SK-N-SH treated with all-trans-retinoic acid at 6 μM for 48 hours (cell line): ENCODE measurements at regions not wholly inside any gene's neighbourhood (a gene's known extent, or its start where the extent isn't known, plus 50 kb on each side); places are given as distances from the start of the nearest gene placed in this dataset.

ENCODE experiments used
- ATAC-seq: fragments of 200-7000 bp; cut with Tn5 transposase; 3 replicates; pipeline ENCODE4 v1.9.1; 2020; ENCODE audit warnings: mild to moderate bottlenecking, moderate library complexity
- ARNTL ChIP-seq: fragments of 450-650 bp; formaldehyde crosslinking; IDR thresholded peaks from 2 replicates; pipeline ENCODE4 v1.5.0; 2020; ENCODE audit warnings: low read depth, mild to moderate bottlenecking, moderate library complexity, borderline replicate concordance
- BACH2 ChIP-seq: fragments of 250-450 bp; sonication (Bioruptor Pico); IDR thresholded peaks from 2 replicates; pipeline ENCODE4 v1.9.0; 2021; ENCODE audit warnings: mild to moderate bottlenecking, borderline replicate concordance
- CSDC2 ChIP-seq: fragments of 250-450 bp; sonication (Bioruptor Pico); IDR thresholded peaks from 2 replicates; pipeline ENCODE4 v1.5.0; 2020; ENCODE audit warnings: mild to moderate bottlenecking, moderate library complexity
- ESRRG ChIP-seq: fragments of 250-450 bp; sonication (Bioruptor Pico); IDR thresholded peaks from 2 replicates; pipeline ENCODE4 v1.6.1; 2021; ENCODE audit warnings: mild to moderate bottlenecking
- GLIS3 ChIP-seq: fragments of 250-450 bp; sonication (Bioruptor Pico); IDR thresholded peaks from 2 replicates; pipeline ENCODE4 v1.5.0; 2020; ENCODE audit warnings: mild to moderate bottlenecking, moderate library complexity
- ISL1 ChIP-seq: fragments of 250-450 bp; sonication (Bioruptor Pico); IDR thresholded peaks from 2 replicates; pipeline ENCODE4 v2.1.2; 2022; ENCODE audit warnings: mild to moderate bottlenecking, moderate library complexity
- OSR1 ChIP-seq: fragments of 250-450 bp; sonication (Bioruptor Pico); IDR thresholded peaks from 2 replicates; pipeline ENCODE4 v1.8.0; 2022; ENCODE audit warnings: moderate library complexity, mild to moderate bottlenecking, inconsistent platforms
- POU6F1 ChIP-seq: fragments of 250-450 bp; sonication (Bioruptor Pico); IDR thresholded peaks from 2 replicates; pipeline ENCODE4 v1.8.0; 2021; ENCODE audit warnings: low read depth, mild to moderate bottlenecking, moderate library complexity, borderline replicate concordance
- PPARA ChIP-seq: fragments of 250-450 bp; sonication (Bioruptor Pico); IDR thresholded peaks from 2 replicates; pipeline ENCODE4 v1.5.0; 2020; ENCODE audit warnings: mild to moderate bottlenecking, borderline replicate concordance
- RARB ChIP-seq: fragments of 250-450 bp; sonication (Bioruptor Pico); IDR thresholded peaks from 2 replicates; pipeline ENCODE4 v1.8.0; 2021; ENCODE audit warnings: mild to moderate bottlenecking, moderate library complexity
- SNAI2 ChIP-seq: fragments of 250-450 bp; sonication (Bioruptor Pico); IDR thresholded peaks from 2 replicates; pipeline ENCODE4 v1.5.0; 2020; ENCODE audit warnings: mild to moderate bottlenecking, moderate library complexity
- TCF4 ChIP-seq: fragments of 250-450 bp; sonication (Bioruptor Pico); IDR thresholded peaks from 2 replicates; pipeline ENCODE4 v1.8.0; 2021; ENCODE audit warnings: mild to moderate bottlenecking, moderate library complexity, borderline replicate concordance
- TOX ChIP-seq: fragments of 250-450 bp; sonication (Bioruptor Pico); IDR thresholded peaks from 2 replicates; pipeline ENCODE4 v1.8.0; 2021; ENCODE audit warnings: mild to moderate bottlenecking, moderate library complexity, borderline replicate concordance
- TSHZ2 ChIP-seq: fragments of 250-450 bp; sonication (Bioruptor Pico); IDR thresholded peaks from 2 replicates; pipeline ENCODE4 v1.5.0; 2020; ENCODE audit warnings: mild to moderate bottlenecking, moderate library complexity
- ZC3H10 ChIP-seq: fragments of 250-450 bp; sonication (Bioruptor Pico); IDR thresholded peaks from 2 replicates; pipeline ENCODE4 v1.5.1; 2021; ENCODE audit warnings: mild to moderate bottlenecking, moderate library complexity
- ZFP3 ChIP-seq: fragments of 250-450 bp; sonication (Bioruptor Pico); IDR thresholded peaks from 2 replicates; pipeline ENCODE4 v1.5.0; 2020; ENCODE audit warnings: mild to moderate bottlenecking, moderate library complexity
- ZFP30 ChIP-seq: fragments of 450-650 bp; formaldehyde crosslinking; IDR thresholded peaks from 2 replicates; pipeline ENCODE4 v1.5.0; 2022; ENCODE audit warnings: mild to moderate bottlenecking, moderate library complexity
- ZNF70 ChIP-seq: fragments of 450-650 bp; formaldehyde crosslinking; IDR thresholded peaks from 2 replicates; pipeline ENCODE4 v1.5.0; 2020; ENCODE audit warnings: mild to moderate bottlenecking, moderate library complexity
- ZNF8 ChIP-seq: fragments of 450-650 bp; formaldehyde crosslinking; IDR thresholded peaks from 2 replicates; pipeline ENCODE4 v1.5.0; 2020; ENCODE audit warnings: mild to moderate bottlenecking, moderate library complexity
- TF ChIP-seq, protein P1 (sequence below): fragments of 250-450 bp; sonication (Bioruptor Pico); IDR thresholded peaks from 2 replicates; pipeline ENCODE4 v1.5.1; 2020; ENCODE audit warnings: low read depth, mild to moderate bottlenecking, moderate library complexity

DNA sequence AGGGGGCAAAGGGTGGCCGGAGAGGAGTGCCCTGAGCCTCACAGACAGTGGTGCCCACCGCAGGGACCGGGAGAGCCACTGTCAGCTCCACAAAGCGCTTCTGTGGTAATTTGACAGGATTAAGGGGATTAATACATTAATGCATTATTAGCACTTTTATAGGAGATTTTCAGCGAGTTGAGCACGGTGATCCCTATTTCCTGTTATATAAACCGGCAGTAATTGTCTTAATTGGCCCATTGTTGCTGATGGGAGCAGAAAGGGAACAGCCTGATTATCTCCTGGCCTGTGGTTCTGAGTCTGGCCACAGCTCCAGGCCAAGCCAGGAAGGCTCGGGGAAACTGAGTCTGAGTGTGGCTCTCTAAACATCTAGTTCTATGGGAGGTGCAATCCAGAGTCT, 423.6 kb downstream of the CDK5RAP2 start:
- TF ChIP-seq RARB: no peak
- no peak for TF ChIP-seq BACH2 (CRISPR knock-in tag)
- TF ChIP-seq OSR1: no peak
- no peak for TF ChIP-seq ZFP30 (CRISPR knock-in tag)
- TF ChIP-seq GLIS3: no peak
- ATAC-seq: no peak

DNA sequence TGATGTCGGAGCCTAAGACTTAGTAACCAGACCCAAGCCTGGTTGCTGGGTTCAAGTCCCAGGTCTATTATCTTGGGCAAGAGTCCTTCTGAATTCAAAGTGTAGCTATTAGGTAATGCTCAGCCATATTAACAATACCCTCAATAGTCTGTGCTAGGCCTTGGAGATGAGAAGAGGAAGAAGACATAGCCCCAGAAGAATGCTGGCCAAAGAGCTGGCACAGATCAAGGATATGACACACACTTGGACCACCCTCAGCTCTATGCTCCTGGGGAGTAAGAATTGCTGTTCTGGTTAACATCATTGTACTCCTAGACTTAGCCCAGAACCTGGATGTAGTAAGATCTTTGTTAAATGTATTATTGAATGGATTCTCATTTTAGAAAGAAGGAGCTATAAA, 426.7 kb downstream of the CDK5RAP2 start:
- ATAC-seq: no peak
- TF ChIP-seq ZFP30 (CRISPR knock-in tag) (no peak), CSDC2 (no peak), ESRRG (CRISPR knock-in tag) (no peak), ZC3H10 (CRISPR knock-in tag) (no peak), GLIS3 (no peak), BACH2 (CRISPR knock-in tag) (no peak), POU6F1 (no peak), ZNF8 (no peak), SNAI2 (CRISPR knock-in tag) (no peak), PPARA (no peak), RARB (no peak), TSHZ2 (CRISPR knock-in tag) (no peak)

GRCh38 chr9:120152295-120152694, 427.7 kb downstream of the CDK5RAP2 start:
- no peak; the same call in 2 of the 3 replicates for ATAC-seq
- no peak for TF ChIP-seq ARNTL (CRISPR knock-in tag)
- no peak for TF ChIP-seq TOX (CRISPR knock-in tag)
- no peak for TF ChIP-seq PPARA
- TF ChIP-seq TCF4 (CRISPR knock-in tag): no peak
- no peak for TF ChIP-seq ZNF70
- no peak for TF ChIP-seq ZFP30 (CRISPR knock-in tag)
- TF ChIP-seq CSDC2: no peak
- no peak for TF ChIP-seq ESRRG (CRISPR knock-in tag)
- no peak for TF ChIP-seq ZFP3
- TF ChIP-seq TSHZ2 (CRISPR knock-in tag): no peak
- TF ChIP-seq SNAI2 (CRISPR knock-in tag): no peak
- TF ChIP-seq POU6F1: no peak
- TF ChIP-seq ZC3H10 (CRISPR knock-in tag): no peak
- no peak for TF ChIP-seq ISL1 (CRISPR knock-in tag)
- TF ChIP-seq BACH2 (CRISPR knock-in tag): no peak
- TF ChIP-seq, protein P1, sequence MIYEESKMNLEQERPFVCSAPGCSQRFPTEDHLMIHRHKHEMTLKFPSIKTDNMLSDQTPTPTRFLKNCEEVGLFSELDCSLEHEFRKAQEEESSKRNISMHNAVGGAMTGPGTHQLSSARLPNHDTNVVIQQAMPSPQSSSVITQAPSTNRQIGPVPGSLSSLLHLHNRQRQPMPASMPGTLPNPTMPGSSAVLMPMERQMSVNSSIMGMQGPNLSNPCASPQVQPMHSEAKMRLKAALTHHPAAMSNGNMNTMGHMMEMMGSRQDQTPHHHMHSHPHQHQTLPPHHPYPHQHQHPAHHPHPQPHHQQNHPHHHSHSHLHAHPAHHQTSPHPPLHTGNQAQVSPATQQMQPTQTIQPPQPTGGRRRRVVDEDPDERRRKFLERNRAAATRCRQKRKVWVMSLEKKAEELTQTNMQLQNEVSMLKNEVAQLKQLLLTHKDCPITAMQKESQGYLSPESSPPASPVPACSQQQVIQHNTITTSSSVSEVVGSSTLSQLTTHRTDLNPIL: no peak
- TF ChIP-seq ZNF8: no peak
- no peak for TF ChIP-seq GLIS3
- TF ChIP-seq OSR1: no peak
